Adipocyte (in vitro differentiated cells): ENCODE measurements at regions not wholly inside any gene's neighbourhood (a gene's known extent, or its start where the extent isn't known, plus 50 kb on each side); places are given as distances from the start of the nearest gene placed in this dataset.
"Not testable (repeated sequence)": the region's sequence is repeated elsewhere in the genome, so short reads cannot be mapped to it uniquely, and the experiment has no call there.

ENCODE experiments used
- DNase-seq: peaks from one replicate; pipeline ENCODE4 v3.0.0-alpha.2; 2015; ENCODE audit warnings: low read depth
- H3K27me3 ChIP-seq: replicated peaks from 2 replicates; pipeline ENCODE4 v1.7.0; 2013; ENCODE audit warnings: mild to moderate bottlenecking, low read length, moderate library complexity; ENCODE audit not compliant: control insufficient read depth, insufficient read depth
- H3K36me3 ChIP-seq: 2 replicates; pipeline ENCODE4 v1.7.0; 2013; ENCODE audit warnings: low read length, mild to moderate bottlenecking, moderate library complexity; ENCODE audit not compliant: control insufficient read depth, insufficient read depth, severe bottlenecking
- H3K4me1 ChIP-seq: 2 replicates; pipeline ENCODE4 v1.7.0; 2013; ENCODE audit warnings: mild to moderate bottlenecking, low read length, moderate library complexity; ENCODE audit not compliant: control insufficient read depth, insufficient read depth
- H3K4me3 ChIP-seq: 2 replicates; pipeline ENCODE4 v1.7.0; 2013; ENCODE audit warnings: mild to moderate bottlenecking, low read length, moderate library complexity
- H3K9ac ChIP-seq: 2 replicates; pipeline ENCODE4 v1.7.0; 2013; ENCODE audit warnings: mild to moderate bottlenecking, low read length, moderate library complexity
- H3K9me3 ChIP-seq: 2 replicates; pipeline ENCODE4 v1.7.0; 2013; ENCODE audit warnings: mild to moderate bottlenecking, low read length, moderate library complexity; ENCODE audit not compliant: control insufficient read depth

DNA sequence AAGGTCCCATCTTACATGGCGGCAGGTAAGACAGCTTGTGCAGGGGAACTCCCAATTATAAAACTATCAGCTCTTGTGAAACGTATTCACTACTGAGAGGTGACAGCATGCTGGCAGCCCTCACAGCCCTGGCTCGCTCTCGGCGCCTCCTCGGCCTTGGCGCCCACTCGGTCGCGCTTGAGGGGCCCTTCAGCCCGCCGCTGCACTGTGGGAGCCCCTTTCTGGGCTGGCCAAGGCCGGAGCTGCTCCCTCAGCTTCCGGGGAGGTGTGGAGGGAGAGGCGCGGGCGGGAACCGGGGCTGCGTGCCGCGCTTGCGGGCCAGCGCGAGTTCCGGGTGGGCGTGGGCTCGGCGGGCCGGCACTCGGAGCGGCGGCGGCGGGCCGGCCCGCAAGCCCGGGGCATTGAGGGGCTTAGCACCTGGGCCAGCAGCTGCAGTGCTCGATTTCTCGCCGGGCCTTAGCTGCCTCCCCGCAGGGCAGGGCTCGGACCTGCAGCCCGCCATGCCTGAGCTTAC is 262.6 kb upstream of the CDH19 start:
- H3K27me3 ChIP-seq, H3K36me3 ChIP-seq, H3K4me1 ChIP-seq, H3K9ac ChIP-seq, H3K9me3 ChIP-seq, H3K4me3 ChIP-seq, DNase-seq: not testable (repeated sequence)

DNA sequence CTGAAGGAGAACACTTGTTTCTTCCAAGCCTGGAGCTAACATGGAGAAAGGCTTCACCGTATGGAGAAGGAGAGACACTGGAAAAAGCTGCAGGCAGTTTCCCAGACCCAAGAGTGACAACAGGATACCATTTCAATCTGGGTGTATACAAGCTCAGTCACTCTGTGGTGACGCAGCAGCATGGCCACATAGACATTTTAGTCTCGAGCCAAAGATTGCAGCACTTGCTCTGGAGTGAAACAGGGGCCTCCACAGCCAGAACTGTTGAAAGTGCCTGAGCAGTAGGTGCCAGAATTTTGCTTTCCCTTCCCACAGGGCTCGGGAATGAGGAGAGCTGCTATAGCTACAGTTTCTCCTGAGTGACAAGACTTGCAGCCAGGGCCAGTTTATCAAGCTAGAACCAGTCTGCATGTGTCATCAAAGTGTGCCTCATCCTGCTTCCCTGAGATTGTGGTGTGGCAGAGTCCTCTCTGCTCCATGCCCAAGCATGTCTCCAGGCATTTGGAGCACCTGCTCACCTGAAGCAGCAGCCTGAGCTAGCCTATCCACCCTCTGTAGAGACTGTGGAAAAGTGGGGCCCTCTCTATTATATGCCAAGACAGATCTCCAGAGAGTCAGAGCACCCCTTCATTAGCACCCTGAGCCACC is 234.6 kb upstream of the CDH19 start:
- Histone ChIP-seq H3K36me3 (no peaks in the 10 kb centered on the region), H3K4me1 (no peaks in the 10 kb centered on the region), H3K9me3 (no peaks in the 10 kb centered on the region), H3K4me3 (no peak overlapping the region), H3K9ac (no peak overlapping the region), H3K27me3 (no peaks in the 10 kb centered on the region)
- no peak for DNase-seq

DNA sequence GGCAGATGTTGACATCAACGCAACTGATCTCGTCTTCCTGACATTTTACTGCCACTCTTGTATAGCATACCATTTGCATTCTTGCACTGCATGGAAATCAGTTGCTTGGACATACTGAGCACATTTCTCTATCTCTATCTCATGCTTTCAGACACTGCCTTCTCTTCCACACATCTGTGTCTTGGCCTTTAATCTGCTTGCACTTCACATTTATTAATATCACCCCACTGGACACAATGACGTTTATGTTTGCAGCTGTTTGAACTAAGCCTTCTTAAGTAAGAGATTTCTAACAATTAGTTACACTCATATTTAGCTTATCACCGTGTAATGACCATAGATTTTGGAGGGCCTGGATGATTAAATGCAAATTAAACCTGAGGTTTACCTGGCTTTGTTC is 229.8 kb upstream of the CDH19 start:
- no peak for DNase-seq

DNA sequence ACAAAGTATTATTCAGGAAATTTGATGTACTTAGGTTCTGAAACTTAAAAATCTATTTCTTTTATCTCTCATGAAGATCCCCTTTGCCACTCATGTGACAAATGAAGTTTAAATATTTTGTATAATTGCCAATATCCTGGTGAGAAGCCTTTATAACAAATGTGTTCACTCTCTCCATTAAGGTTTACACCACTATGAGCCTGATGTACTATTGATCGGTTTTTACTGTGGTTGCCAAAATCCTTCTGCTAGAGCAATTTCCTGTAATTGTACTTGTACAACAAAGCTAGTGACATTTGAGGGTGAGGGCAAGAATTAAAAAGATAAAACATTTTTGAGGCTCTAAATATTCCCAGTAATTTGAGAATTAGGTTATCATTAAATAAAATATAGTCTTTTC is 222.3 kb upstream of the CDH19 start:
- Histone ChIP-seq H3K9me3 (peaks cover 3% of the 10 kb centered on the region), H3K9ac (no peak overlapping the region), H3K4me1 (no peaks in the 10 kb centered on the region), H3K36me3 (no peaks in the 10 kb centered on the region), H3K4me3 (no peak overlapping the region), H3K27me3 (no peaks in the 10 kb centered on the region)
- no peak for DNase-seq

More for the DNA sequence above, 229.8 kb upstream of the CDH19 start:
- no peak overlapping the region for H3K9ac ChIP-seq
- H3K4me3 ChIP-seq = no peak overlapping the region
- H3K36me3 ChIP-seq = no peaks in the 10 kb centered on the region
- H3K9me3 ChIP-seq = peaks cover 3% of the 10 kb centered on the region
- H3K27me3 ChIP-seq = no peaks in the 10 kb centered on the region
- H3K4me1 ChIP-seq = no peaks in the 10 kb centered on the region

DNA sequence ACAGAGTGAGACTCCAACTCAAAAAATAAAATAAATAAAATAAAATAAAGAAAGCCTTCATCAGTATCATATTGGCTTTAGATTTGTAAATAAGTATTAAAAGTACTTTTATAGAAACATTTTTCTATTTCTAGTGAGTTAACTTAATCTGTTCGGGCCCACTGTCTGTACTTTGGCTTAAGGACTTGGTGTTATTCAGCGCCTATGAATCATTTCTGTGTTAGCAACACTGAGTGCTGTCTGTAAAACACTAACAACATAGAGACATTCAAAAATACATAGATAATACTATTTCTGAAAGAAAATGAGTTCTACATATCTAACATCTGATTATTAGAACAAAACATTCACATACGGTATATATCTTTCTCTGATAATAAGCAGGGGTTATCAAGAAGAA is 221.5 kb upstream of the CDH19 start:
- Histone ChIP-seq H3K4me1 (no peaks in the 10 kb centered on the region), H3K36me3 (no peaks in the 10 kb centered on the region), H3K4me3 (no peak overlapping the region), H3K9ac (no peak overlapping the region), H3K27me3 (no peaks in the 10 kb centered on the region), H3K9me3 (peaks cover 3% of the 10 kb centered on the region)
- no peak for DNase-seq

DNA sequence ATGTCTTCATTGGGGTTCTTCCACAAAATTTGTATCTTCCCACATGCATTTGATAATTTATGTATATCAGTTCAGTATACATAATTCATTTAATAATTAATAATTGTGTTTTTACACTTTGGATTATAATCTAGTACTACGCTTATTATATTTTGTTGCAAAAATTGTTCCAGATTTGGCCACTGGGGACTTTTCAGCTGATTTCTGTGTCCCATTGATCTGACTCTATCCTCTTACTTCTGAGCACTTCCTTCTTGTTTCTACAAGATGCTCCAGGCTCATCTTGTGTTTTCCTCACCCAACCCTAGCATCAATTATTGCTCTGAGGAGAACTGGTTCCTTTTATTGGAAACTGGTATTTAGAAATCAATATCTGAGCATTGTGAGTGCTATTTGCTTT is 215.3 kb upstream of the CDH19 start:
- no peaks in the 10 kb centered on the region for H3K4me1 ChIP-seq

DNA sequence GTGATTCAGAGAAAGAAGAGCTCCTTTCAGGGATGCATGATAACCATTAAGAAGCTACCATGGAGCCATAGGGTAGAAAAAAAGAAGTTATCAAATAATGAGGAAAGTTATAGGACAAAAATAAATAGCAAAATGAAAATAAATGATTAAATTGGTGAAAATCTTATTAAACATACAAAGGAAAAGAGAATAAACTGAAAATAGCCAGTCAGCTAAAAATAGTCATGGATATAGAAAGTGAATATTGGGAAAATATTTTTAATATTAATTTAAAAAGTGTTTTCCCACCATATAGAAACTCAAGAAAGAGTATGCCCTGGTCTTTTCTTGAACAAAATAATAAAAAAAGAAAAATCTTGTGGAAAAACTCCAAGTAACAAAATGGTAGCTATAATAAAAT is 209.2 kb upstream of the CDH19 start:
- DNase-seq = no peak
- no peak overlapping the region for H3K4me3 ChIP-seq
- H3K9ac ChIP-seq = no peak overlapping the region
- H3K36me3 ChIP-seq = no peaks in the 10 kb centered on the region
- no peaks in the 10 kb centered on the region for H3K4me1 ChIP-seq
- H3K27me3 ChIP-seq = no peaks in the 10 kb centered on the region
- H3K9me3 ChIP-seq = no peaks in the 10 kb centered on the region

More for the DNA sequence above, 215.3 kb upstream of the CDH19 start:
- Histone ChIP-seq H3K27me3 (no peaks in the 10 kb centered on the region), H3K36me3 (no peaks in the 10 kb centered on the region), H3K9me3 (no peaks in the 10 kb centered on the region), H3K9ac (no peak overlapping the region), H3K4me3 (no peak overlapping the region)
- DNase-seq = no peak

DNA sequence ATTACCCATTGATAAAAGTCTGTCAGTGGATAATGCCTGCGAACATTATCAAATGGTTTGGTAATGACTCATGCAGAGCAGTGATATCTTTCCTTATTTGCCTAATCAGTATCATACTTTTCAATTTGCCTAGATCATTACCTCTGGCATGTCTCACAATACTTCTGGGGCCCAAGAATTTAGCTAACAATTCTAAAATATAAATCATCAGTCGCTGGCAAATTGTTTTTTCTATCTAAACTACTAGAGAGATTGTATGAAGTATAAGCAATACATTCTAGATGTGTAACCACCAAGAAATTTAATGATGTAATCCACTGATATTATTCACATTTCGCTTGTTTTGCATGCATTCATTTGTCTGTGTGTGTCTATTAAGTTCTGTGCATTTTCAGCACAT is 191.2 kb upstream of the CDH19 start:
- DNase-seq = peak; percentile 7
- Histone ChIP-seq H3K27me3 (no peaks in the 10 kb centered on the region), H3K36me3 (no peaks in the 10 kb centered on the region), H3K9me3 (no peaks in the 10 kb centered on the region), H3K9ac (no peak overlapping the region), H3K4me3 (no peak overlapping the region), H3K4me1 (no peaks in the 10 kb centered on the region)

DNA sequence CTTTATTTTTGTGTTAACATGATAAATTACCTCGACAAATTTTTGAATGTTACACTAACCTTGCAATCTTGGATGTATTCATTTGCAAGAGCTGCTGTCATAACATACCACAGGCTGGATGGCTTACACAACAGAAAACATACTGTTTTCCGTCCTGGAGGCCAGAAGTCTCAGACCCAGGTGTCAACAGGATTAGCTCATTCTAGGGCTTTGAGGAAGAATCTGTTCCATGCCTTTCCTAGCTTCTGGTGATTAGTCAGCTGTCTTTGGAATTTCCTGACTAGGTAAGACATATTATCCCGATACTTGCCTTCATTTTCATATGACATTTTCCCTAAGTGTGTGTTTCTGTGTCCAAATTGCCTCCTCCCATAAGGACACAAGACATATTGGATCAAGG is 188.6 kb upstream of the CDH19 start:
- Histone ChIP-seq H3K9ac (no peak overlapping the region), H3K4me1 (no peaks in the 10 kb centered on the region), H3K27me3 (no peaks in the 10 kb centered on the region), H3K4me3 (no peak overlapping the region), H3K9me3 (no peaks in the 10 kb centered on the region), H3K36me3 (no peaks in the 10 kb centered on the region)
- DNase-seq = no peak

DNA sequence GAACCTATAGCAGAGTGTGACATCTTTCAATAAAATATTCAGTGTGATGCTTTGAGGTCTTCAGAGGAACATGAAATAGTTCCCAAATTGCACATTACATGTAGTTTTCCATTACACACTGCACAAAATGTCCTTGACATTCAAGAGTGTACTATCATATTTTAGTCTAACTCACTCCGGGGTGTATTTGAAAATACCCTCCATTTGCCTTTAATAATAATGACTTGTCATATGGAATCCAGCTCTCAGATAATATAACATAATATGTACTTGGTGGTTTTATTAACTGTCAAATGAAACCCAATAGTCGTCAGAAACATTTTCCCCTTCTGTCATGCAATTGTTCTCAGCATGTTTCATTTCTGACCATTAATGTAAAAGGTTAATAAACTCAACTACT is 176.7 kb upstream of the CDH19 start:
- H3K4me1 ChIP-seq = no peaks in the 10 kb centered on the region
- no peaks in the 10 kb centered on the region for H3K36me3 ChIP-seq
- H3K4me3 ChIP-seq = no peak overlapping the region
- no peaks in the 10 kb centered on the region for H3K27me3 ChIP-seq
- no peaks in the 10 kb centered on the region for H3K9me3 ChIP-seq
- H3K9ac ChIP-seq = no peak overlapping the region
- DNase-seq = no peak

DNA sequence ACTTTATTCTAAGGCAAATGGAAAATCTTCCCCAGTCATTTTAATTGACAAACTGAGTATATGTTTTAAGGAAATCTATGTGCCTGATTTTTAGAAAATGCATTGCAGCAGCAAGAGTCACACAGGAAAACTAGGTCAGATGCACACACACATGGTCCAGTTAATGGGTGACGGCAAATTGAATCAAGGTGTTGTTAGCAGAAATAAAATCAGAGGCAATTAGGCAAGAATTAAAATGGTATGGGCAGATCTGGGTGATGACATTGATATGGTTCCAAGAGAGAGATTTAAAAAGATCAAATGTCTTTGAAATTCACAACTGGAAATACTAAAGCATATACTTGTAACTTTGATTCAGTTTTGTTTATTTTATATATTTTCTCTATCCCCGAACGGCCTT is 174.2 kb upstream of the CDH19 start:
- no peaks in the 10 kb centered on the region for H3K27me3 ChIP-seq
- no peak overlapping the region for H3K9ac ChIP-seq
- H3K9me3 ChIP-seq = no peaks in the 10 kb centered on the region
- no peaks in the 10 kb centered on the region for H3K4me1 ChIP-seq
- no peak overlapping the region for H3K4me3 ChIP-seq
- DNase-seq = no peak
- no peaks in the 10 kb centered on the region for H3K36me3 ChIP-seq

DNA sequence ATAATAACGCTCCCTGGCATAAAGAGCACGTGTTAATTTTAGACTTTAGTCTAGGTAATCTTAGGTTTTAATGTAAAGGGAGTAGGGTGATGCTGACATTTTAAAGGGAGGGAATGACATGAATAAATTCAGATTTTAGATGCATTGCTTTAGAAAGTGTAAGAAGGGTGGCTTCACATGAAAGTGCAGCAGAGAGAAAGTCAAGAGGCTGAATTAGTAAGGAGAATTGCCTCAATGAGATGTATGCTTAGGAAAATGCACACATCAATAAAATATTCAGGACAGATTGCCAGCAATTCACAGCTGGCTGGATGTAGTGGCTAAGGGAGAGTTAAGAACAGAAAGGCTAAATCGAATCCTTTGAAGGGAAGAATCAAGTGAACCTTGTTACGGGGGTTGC is 165.5 kb upstream of the CDH19 start:
- no peaks in the 10 kb centered on the region for H3K36me3 ChIP-seq
- H3K27me3 ChIP-seq = no peaks in the 10 kb centered on the region
- H3K4me1 ChIP-seq = no peaks in the 10 kb centered on the region
- H3K4me3 ChIP-seq = no peak overlapping the region
- no peaks in the 10 kb centered on the region for H3K9me3 ChIP-seq
- H3K9ac ChIP-seq = no peak overlapping the region
- no peak for DNase-seq
